CD4-positive, alpha-beta T cell (primary cell): ENCODE measurements at regions not wholly inside any gene's neighbourhood (a gene's known extent, or its start where the extent isn't known, plus 50 kb on each side); places are given as distances from the start of the nearest gene placed in this dataset.

Experiments used
- ATAC-seq: fragments of 200-7000 bp; cut with Tn5 transposase; one replicate; pipeline ENCODE4 v1.10.0; 2022; ENCODE audit warnings: mild to moderate bottlenecking; ENCODE audit not compliant: poor library complexity
- CTCF ChIA-PET: fragments of 350-600 bp; sonication (Branson Sonifier 250); formaldehyde crosslinking; loops from one replicate; lab custom pipeline; 2021; ENCODE audit warnings: antibody characterized with exemption, inconsistent platforms; lab: Charles Lee
- POLR2A ChIA-PET: fragments of 350-600 bp; sonication (Branson Sonifier 250); formaldehyde crosslinking; loops from one replicate; lab custom pipeline; 2021; ENCODE audit warnings: antibody characterized with exemption, inconsistent platforms; lab: Charles Lee
- DNase-seq, 14 experiments: peaks; one replicate each; pipeline ENCODE4 v3.0.0-alpha.2; 2013 to 2020; ENCODE audit warnings: mixed read lengths in 2 of 14
- H3K27ac ChIP-seq, 2 donors: one replicate each; pipeline versions ENCODE4 v1.5.1 to v1.7.0; 2013; ENCODE audit warnings: low read length in 2 of 2, low read depth in 1 of 2, mild to moderate bottlenecking in 1 of 2
- H3K27me3 ChIP-seq, 2 experiments: 1 replicate in 1 of 2; 2 replicates in 1 of 2; pipeline versions ENCODE4 v1.6.1 to v1.7.0; 2013; ENCODE audit warnings: low read length in 2 of 2, control low read depth in 1 of 2, mild to moderate bottlenecking in 1 of 2, moderate library complexity in 1 of 2; ENCODE audit not compliant: insufficient read depth in 2 of 2, control insufficient read depth in 1 of 2
- H3K36me3 ChIP-seq: one replicate; pipeline ENCODE4 v1.6.1; 2013; ENCODE audit warnings: low read length, control low read depth; ENCODE audit not compliant: insufficient read depth
- H3K4me1 ChIP-seq: one replicate; pipeline ENCODE4 v1.6.1; 2013; ENCODE audit warnings: low read length, control low read depth; ENCODE audit not compliant: insufficient read depth
- H3K4me3 ChIP-seq: one replicate; pipeline ENCODE4 v1.5.1; 2013; ENCODE audit warnings: mild to moderate bottlenecking, low read length, moderate library complexity
- H3K9me3 ChIP-seq, 2 experiments: 1 replicate in 1 of 2; 2 replicates in 1 of 2; pipeline versions ENCODE4 v1.6.1 to v1.7.0; 2013; ENCODE audit warnings: low read length in 2 of 2, mild to moderate bottlenecking in 2 of 2, control low read depth in 1 of 2, moderate library complexity in 1 of 2; ENCODE audit not compliant: control insufficient read depth in 1 of 2, insufficient read depth in 1 of 2
- H3K27ac Mint-ChIP-seq: one replicate; pipeline ENCODE4 v1.8.0; 2020; ENCODE audit warnings: mixed read lengths
- H3K27me3 Mint-ChIP-seq: one replicate; pipeline ENCODE4 v1.8.0; 2021; ENCODE audit warnings: mixed read lengths
- H3K36me3 Mint-ChIP-seq: one replicate; pipeline ENCODE4 v1.8.0; 2021; ENCODE audit warnings: low read depth, mixed read lengths
- H3K4me1 Mint-ChIP-seq: one replicate; pipeline ENCODE4 v1.8.0; 2021; ENCODE audit warnings: low read depth, mixed read lengths
- H3K4me3 Mint-ChIP-seq: one replicate; pipeline ENCODE4 v1.8.0; 2020; ENCODE audit warnings: mild to moderate bottlenecking, mixed read lengths
- H3K9me3 Mint-ChIP-seq: one replicate; pipeline ENCODE4 v1.8.0; 2020; ENCODE audit warnings: mixed read lengths
- CTCF ChIP-seq: fragments of 200-600 bp; IDR thresholded peaks from one replicate; pipeline ENCODE4 v1.8.0; 2022; ENCODE audit warnings: antibody characterized with exemption, mild to moderate bottlenecking
- intact Hi-C, 2 experiments: fragments of 100-400 bp; cut with DNase I in 1 of 2; cut with micrococcal nuclease in 1 of 2; formaldehyde crosslinking; loops; one replicate each; pipeline versions ENCODE4 v1.15.1 to v1.9.0; 2023 to 2025; cut with DNase I, micrococcal nuclease

- CTCF ChIA-PET: interaction anchor here (0.6 kb wide), 1 partner anchor 596 kb away, joined by 3 read pairs; no protein-coding TSS in a partner anchor
- H3K9me3 Mint-ChIP-seq: peaks cover 5% of the 10 kb centered on the region
Observed at GRCh38 chr2:125634662-125635061, 1021.3 kb upstream of the GYPC start.

GRCh38 chr2:125638345-125638744 lies 1017.6 kb upstream of the GYPC start:
- no peaks in the 10 kb centered on the region for H3K9me3 ChIP-seq
- no peaks in the 10 kb centered on the region for H3K4me1 Mint-ChIP-seq
- no peak overlapping the region for H3K27ac ChIP-seq
- H3K27ac Mint-ChIP-seq: no peak overlapping the region
- no peaks in the 10 kb centered on the region for H3K36me3 Mint-ChIP-seq
- CTCF ChIA-PET: no interaction called here
- no peak overlapping the region for H3K4me3 Mint-ChIP-seq
- H3K36me3 ChIP-seq: no peaks in the 10 kb centered on the region
- no peak overlapping the region for H3K4me3 ChIP-seq
- no peaks in the 10 kb centered on the region for H3K27me3 ChIP-seq
- TF ChIP-seq CTCF: no peak
- DNase-seq: no peak
- no peak for ATAC-seq
- no peaks in the 10 kb centered on the region for H3K27me3 Mint-ChIP-seq
- intact Hi-C loops: no loop called here
- H3K4me1 ChIP-seq: no peaks in the 10 kb centered on the region
- POLR2A ChIA-PET: no interaction called here
- peaks cover 5% of the 10 kb centered on the region for H3K9me3 Mint-ChIP-seq

More at GRCh38 chr2:125634662-125635061, 1021.3 kb upstream of the GYPC start:
- H3K4me1 ChIP-seq: no peaks in the 10 kb centered on the region
- no peaks in the 10 kb centered on the region for H3K36me3 ChIP-seq
- H3K27ac ChIP-seq: no peak overlapping the region
- Mint-ChIP-seq H3K27ac (no peak overlapping the region), H3K27me3 (no peaks in the 10 kb centered on the region), H3K4me3 (no peak overlapping the region), H3K36me3 (no peaks in the 10 kb centered on the region), H3K4me1 (no peaks in the 10 kb centered on the region)
- no peaks in the 10 kb centered on the region for H3K9me3 ChIP-seq
- POLR2A ChIA-PET: no interaction called here
- H3K4me3 ChIP-seq: no peak overlapping the region
- intact Hi-C loops: no loop called here
- TF ChIP-seq CTCF: no peak
- no peaks in the 10 kb centered on the region for H3K27me3 ChIP-seq
- no peak for ATAC-seq
- no peak for DNase-seq

GRCh38 chr2:125642032-125642431 lies 1013.9 kb upstream of the GYPC start:
- no peak for TF ChIP-seq CTCF
- H3K36me3 Mint-ChIP-seq: no peaks in the 10 kb centered on the region
- Histone ChIP-seq H3K4me3 (no peak overlapping the region), H3K36me3 (no peaks in the 10 kb centered on the region), H3K9me3 (no peaks in the 10 kb centered on the region), H3K27ac (no peak overlapping the region), H3K4me1 (no peaks in the 10 kb centered on the region), H3K27me3 (no peaks in the 10 kb centered on the region)
- no peaks in the 10 kb centered on the region for H3K27me3 Mint-ChIP-seq
- H3K4me1 Mint-ChIP-seq: no peaks in the 10 kb centered on the region
- DNase-seq (no peak), ATAC-seq (no peak)
- no peak overlapping the region for H3K27ac Mint-ChIP-seq
- CTCF ChIA-PET: no interaction called here
- POLR2A ChIA-PET: no interaction called here
- no peaks in the 10 kb centered on the region for H3K9me3 Mint-ChIP-seq
- H3K4me3 Mint-ChIP-seq: no peak overlapping the region
- intact Hi-C loops: no loop called here
